ENCODE measurements at regions not wholly inside any gene's neighbourhood (a gene's known extent, or its start where the extent isn't known, plus 50 kb on each side); places are given as distances from the start of the nearest gene placed in this dataset.
A peak's percentile ranks its signal among the peaks of the same experiment; 100 is the strongest.
"Not testable (repeated sequence)": the region's sequence is repeated elsewhere in the genome, so short reads cannot be mapped to it uniquely, and the experiment has no call there.

- no peaks in the 10 kb centered on the region for H3K36me3 ChIP-seq (ENCODE audit: control insufficient read depth in 2 of 2, insufficient read depth in 2 of 2, low read length in 1 of 2)
- no peak for DNase-seq (ENCODE audit: low read depth in 6 of 9, low spot score in 9 of 9)
- H3K27me3 ChIP-seq (ENCODE audit: control insufficient read depth in 2 of 2, insufficient read depth in 1 of 2, low read length in 1 of 2) = no peaks in the 10 kb centered on the region
- no peaks in the 10 kb centered on the region for H3K9me3 ChIP-seq (ENCODE audit: control insufficient read depth in 2 of 2, insufficient read depth in 1 of 2, low read length in 1 of 2)
- H3K4me1 ChIP-seq (ENCODE audit: control insufficient read depth in 2 of 2, insufficient read depth in 2 of 2, low read length in 2 of 2) = no peaks in the 10 kb centered on the region
- WGBS = 52% methylated on average over 2 of the region's 2 CpGs
- H3K27ac ChIP-seq (ENCODE audit: low read depth in 1 of 2, low read length in 1 of 2) = no peak overlapping the region
- no peak overlapping the region for H3K4me3 ChIP-seq (ENCODE audit: low read length in 2 of 2)
Observed at GRCh38 chr1:14160781-14161180, 437.7 kb upstream of the KAZN start.

- DNase-seq (ENCODE audit: low read depth in 6 of 9, low spot score in 9 of 9) = no peak
- no peaks in the 10 kb centered on the region for H3K9me3 ChIP-seq (ENCODE audit: control insufficient read depth in 2 of 2, insufficient read depth in 1 of 2, low read length in 1 of 2)
- no peaks in the 10 kb centered on the region for H3K36me3 ChIP-seq (ENCODE audit: control insufficient read depth in 2 of 2, insufficient read depth in 2 of 2, low read length in 1 of 2)
- H3K4me3 ChIP-seq (ENCODE audit: low read length in 2 of 2) = no peak overlapping the region
- WGBS = 96% methylated on average over 4 of the region's 4 CpGs
- no peaks in the 10 kb centered on the region for H3K4me1 ChIP-seq (ENCODE audit: control insufficient read depth in 2 of 2, insufficient read depth in 2 of 2, low read length in 2 of 2)
- H3K27me3 ChIP-seq (ENCODE audit: control insufficient read depth in 2 of 2, insufficient read depth in 1 of 2, low read length in 1 of 2) = no peaks in the 10 kb centered on the region
- H3K27ac ChIP-seq (ENCODE audit: low read depth in 1 of 2, low read length in 1 of 2) = no peak overlapping the region
Observed at GRCh38 chr1:14163246-14163645, 435.2 kb upstream of the KAZN start.

- peak in 1 of 9 donors; percentile 1 for DNase-seq (ENCODE audit: low read depth in 6 of 9, low spot score in 9 of 9)
- no peak overlapping the region for H3K4me3 ChIP-seq (ENCODE audit: low read length in 2 of 2)
- H3K9me3 ChIP-seq (ENCODE audit: control insufficient read depth in 2 of 2, insufficient read depth in 1 of 2, low read length in 1 of 2) = no peaks in the 10 kb centered on the region
- WGBS = 29% methylated on average over 2 of the region's 2 CpGs
- no peaks in the 10 kb centered on the region for H3K4me1 ChIP-seq (ENCODE audit: control insufficient read depth in 2 of 2, insufficient read depth in 2 of 2, low read length in 2 of 2)
- no peaks in the 10 kb centered on the region for H3K27me3 ChIP-seq (ENCODE audit: control insufficient read depth in 2 of 2, insufficient read depth in 1 of 2, low read length in 1 of 2)
- no peak overlapping the region for H3K27ac ChIP-seq (ENCODE audit: low read depth in 1 of 2, low read length in 1 of 2)
- no peaks in the 10 kb centered on the region for H3K36me3 ChIP-seq (ENCODE audit: control insufficient read depth in 2 of 2, insufficient read depth in 2 of 2, low read length in 1 of 2)
Observed at GRCh38 chr1:14165371-14165801, 433.1 kb upstream of the KAZN start.

- no peaks in the 10 kb centered on the region for H3K36me3 ChIP-seq (ENCODE audit: control insufficient read depth in 2 of 2, insufficient read depth in 2 of 2, low read length in 1 of 2)
- H3K27me3 ChIP-seq (ENCODE audit: control insufficient read depth in 2 of 2, insufficient read depth in 1 of 2, low read length in 1 of 2) = no peaks in the 10 kb centered on the region
- no peaks in the 10 kb centered on the region for H3K4me1 ChIP-seq (ENCODE audit: control insufficient read depth in 2 of 2, insufficient read depth in 2 of 2, low read length in 2 of 2)
- H3K4me3 ChIP-seq (ENCODE audit: low read length in 2 of 2) = no peak overlapping the region
- WGBS = 93% methylated on average over 10 of the region's 10 CpGs
- H3K27ac ChIP-seq (ENCODE audit: low read depth in 1 of 2, low read length in 1 of 2) = no peak overlapping the region
- no peak for DNase-seq (ENCODE audit: low read depth in 6 of 9, low spot score in 9 of 9)
- H3K9me3 ChIP-seq (ENCODE audit: control insufficient read depth in 2 of 2, insufficient read depth in 1 of 2, low read length in 1 of 2) = no peaks in the 10 kb centered on the region
Observed at GRCh38 chr1:14167884-14168283, 430.6 kb upstream of the KAZN start.

- WGBS = 94% methylated on average over 10 of the region's 10 CpGs
Observed at GRCh38 chr1:14168326-14169063, 430.0 kb upstream of the KAZN start.

GRCh38 chr1:14173598-14173997 lies 424.9 kb upstream of the KAZN start:
- Histone ChIP-seq H3K27ac (ENCODE audit: low read depth in 1 of 2, low read length in 1 of 2) (no peak overlapping the region), H3K9me3 (ENCODE audit: control insufficient read depth in 2 of 2, insufficient read depth in 1 of 2, low read length in 1 of 2) (no peaks in the 10 kb centered on the region), H3K27me3 (ENCODE audit: control insufficient read depth in 2 of 2, insufficient read depth in 1 of 2, low read length in 1 of 2) (no peaks in the 10 kb centered on the region), H3K4me3 (ENCODE audit: low read length in 2 of 2) (no peak overlapping the region), H3K36me3 (ENCODE audit: control insufficient read depth in 2 of 2, insufficient read depth in 2 of 2, low read length in 1 of 2) (no peaks in the 10 kb centered on the region), H3K4me1 (ENCODE audit: control insufficient read depth in 2 of 2, insufficient read depth in 2 of 2, low read length in 2 of 2) (no peaks in the 10 kb centered on the region)
- no peak for DNase-seq (ENCODE audit: low read depth in 6 of 9, low spot score in 9 of 9)
- WGBS = 92% methylated on average over 5 of the region's 5 CpGs

More at GRCh38 chr1:14168326-14169063, 430.0 kb upstream of the KAZN start:
- H3K4me3 ChIP-seq (ENCODE audit: low read length in 2 of 2) = no peak overlapping the region
- H3K9me3 ChIP-seq (ENCODE audit: control insufficient read depth in 2 of 2, insufficient read depth in 1 of 2, low read length in 1 of 2) = no peaks in the 10 kb centered on the region
- no peak overlapping the region for H3K27ac ChIP-seq (ENCODE audit: low read depth in 1 of 2, low read length in 1 of 2)
- no peak for DNase-seq (ENCODE audit: low read depth in 6 of 9, low spot score in 9 of 9)
- no peaks in the 10 kb centered on the region for H3K4me1 ChIP-seq (ENCODE audit: control insufficient read depth in 2 of 2, insufficient read depth in 2 of 2, low read length in 2 of 2)
- H3K27me3 ChIP-seq (ENCODE audit: control insufficient read depth in 2 of 2, insufficient read depth in 1 of 2, low read length in 1 of 2) = no peaks in the 10 kb centered on the region
- no peaks in the 10 kb centered on the region for H3K36me3 ChIP-seq (ENCODE audit: control insufficient read depth in 2 of 2, insufficient read depth in 2 of 2, low read length in 1 of 2)

GRCh38 chr1:14177866-14178265 lies 420.6 kb upstream of the KAZN start:
- H3K27me3 ChIP-seq (ENCODE audit: control insufficient read depth in 2 of 2, insufficient read depth in 1 of 2, low read length in 1 of 2); H3K36me3 ChIP-seq (ENCODE audit: control insufficient read depth in 2 of 2, insufficient read depth in 2 of 2, low read length in 1 of 2); DNase-seq (ENCODE audit: low read depth in 6 of 9, low spot score in 9 of 9); H3K9me3 ChIP-seq (ENCODE audit: control insufficient read depth in 2 of 2, insufficient read depth in 1 of 2, low read length in 1 of 2); H3K4me3 ChIP-seq (ENCODE audit: low read length in 2 of 2); H3K27ac ChIP-seq (ENCODE audit: low read depth in 1 of 2, low read length in 1 of 2); H3K4me1 ChIP-seq (ENCODE audit: control insufficient read depth in 2 of 2, insufficient read depth in 2 of 2, low read length in 2 of 2): not testable (repeated sequence)
- WGBS = 78% methylated on average over 5 of the region's 5 CpGs

- Histone ChIP-seq H3K9me3 (ENCODE audit: control insufficient read depth in 2 of 2, insufficient read depth in 1 of 2, low read length in 1 of 2) (no peaks in the 10 kb centered on the region), H3K36me3 (ENCODE audit: control insufficient read depth in 2 of 2, insufficient read depth in 2 of 2, low read length in 1 of 2) (no peaks in the 10 kb centered on the region), H3K27me3 (ENCODE audit: control insufficient read depth in 2 of 2, insufficient read depth in 1 of 2, low read length in 1 of 2) (no peaks in the 10 kb centered on the region), H3K27ac (ENCODE audit: low read depth in 1 of 2, low read length in 1 of 2) (no peak overlapping the region), H3K4me1 (ENCODE audit: control insufficient read depth in 2 of 2, insufficient read depth in 2 of 2, low read length in 2 of 2) (no peaks in the 10 kb centered on the region), H3K4me3 (ENCODE audit: low read length in 2 of 2) (no peak overlapping the region)
- DNase-seq (ENCODE audit: low read depth in 6 of 9, low spot score in 9 of 9) = no peak
- 82% methylated on average over 4 of the region's 4 CpGs for WGBS
Observed at GRCh38 chr1:14180738-14181137, 417.7 kb upstream of the KAZN start.

- Histone ChIP-seq H3K4me3 (ENCODE audit: low read length in 2 of 2) (no peak overlapping the region), H3K36me3 (ENCODE audit: control insufficient read depth in 2 of 2, insufficient read depth in 2 of 2, low read length in 1 of 2) (no peaks in the 10 kb centered on the region), H3K4me1 (ENCODE audit: control insufficient read depth in 2 of 2, insufficient read depth in 2 of 2, low read length in 2 of 2) (no peaks in the 10 kb centered on the region), H3K27ac (ENCODE audit: low read depth in 1 of 2, low read length in 1 of 2) (no peak overlapping the region), H3K27me3 (ENCODE audit: control insufficient read depth in 2 of 2, insufficient read depth in 1 of 2, low read length in 1 of 2) (no peaks in the 10 kb centered on the region), H3K9me3 (ENCODE audit: control insufficient read depth in 2 of 2, insufficient read depth in 1 of 2, low read length in 1 of 2) (no peaks in the 10 kb centered on the region)
- WGBS = 16% methylated on average over 9 of the region's 9 CpGs
- peak in 1 of 9 donors; percentile 13 for DNase-seq (ENCODE audit: low read depth in 6 of 9, low spot score in 9 of 9)
Observed at GRCh38 chr1:14181191-14181795, 417.2 kb upstream of the KAZN start.
